ENCODE measurements at regions not wholly inside any gene's neighbourhood (a gene's known extent, or its start where the extent isn't known, plus 50 kb on each side); places are given as distances from the start of the nearest gene placed in this dataset.
A peak's percentile ranks its signal among the peaks of the same experiment; 100 is the strongest.

GRCh38 chr15:37261685-37262084 is 161.3 kb upstream of the MEIS2 start:
- no peak for ATAC-seq

DNA sequence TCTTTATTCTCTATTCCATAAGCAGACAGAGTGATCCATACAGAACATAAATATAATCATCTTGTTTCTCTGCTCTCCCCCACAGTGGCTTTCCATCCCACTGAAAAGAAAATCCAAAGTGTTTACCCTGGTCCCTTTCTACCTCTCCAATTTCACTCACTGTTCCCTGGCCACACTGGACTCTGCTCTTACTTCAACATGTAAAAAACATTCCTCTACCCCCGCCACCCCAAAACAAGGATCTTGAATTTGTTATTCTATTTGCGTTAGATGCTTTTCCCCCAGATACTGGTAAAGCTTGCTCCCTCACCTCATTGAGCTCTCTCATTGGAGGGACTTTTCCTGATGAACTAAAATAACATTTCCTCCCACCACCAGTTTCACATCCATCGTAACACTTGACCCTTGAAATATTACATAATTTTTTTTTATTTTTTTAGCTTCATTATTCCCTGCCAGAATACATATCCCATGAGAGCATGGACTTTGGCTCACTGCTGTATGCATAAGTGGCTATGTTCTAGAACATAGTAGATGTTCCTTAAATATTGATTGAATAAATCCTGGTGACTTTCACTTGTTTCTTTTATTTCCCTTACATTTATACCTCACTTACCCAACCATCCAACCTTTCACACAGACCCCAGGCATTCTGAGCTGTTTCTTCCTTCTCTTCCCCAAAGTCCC is 162.7 kb upstream of the MEIS2 start:
- ATAC-seq: no peak

GRCh38 chr15:37289109-37289765 is 188.9 kb upstream of the MEIS2 start:
- ATAC-seq: no peak

GRCh38 chr15:37291920-37292319 is 191.6 kb upstream of the MEIS2 start:
- ATAC-seq: peak; percentile 8

DNA sequence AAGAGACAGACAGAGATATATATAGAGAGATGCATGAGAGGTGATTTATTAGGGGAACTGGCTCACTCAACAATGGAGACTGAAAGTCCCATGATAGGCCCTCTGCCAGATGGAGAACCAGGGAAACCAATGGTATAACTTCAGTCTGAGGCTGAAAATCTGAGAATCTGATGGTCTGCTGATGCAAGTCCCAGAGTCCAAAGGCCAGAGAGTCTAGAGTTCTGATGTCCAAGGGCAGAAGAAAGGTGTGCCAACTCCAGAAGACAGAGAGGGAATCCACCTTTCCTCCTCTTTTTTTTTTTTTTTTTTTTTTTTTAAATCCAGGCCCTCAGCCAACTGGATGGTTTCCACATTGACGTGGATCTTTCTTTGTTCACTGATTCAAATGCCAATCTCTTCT is 197.9 kb upstream of the MEIS2 start:
- ATAC-seq: no peak

DNA sequence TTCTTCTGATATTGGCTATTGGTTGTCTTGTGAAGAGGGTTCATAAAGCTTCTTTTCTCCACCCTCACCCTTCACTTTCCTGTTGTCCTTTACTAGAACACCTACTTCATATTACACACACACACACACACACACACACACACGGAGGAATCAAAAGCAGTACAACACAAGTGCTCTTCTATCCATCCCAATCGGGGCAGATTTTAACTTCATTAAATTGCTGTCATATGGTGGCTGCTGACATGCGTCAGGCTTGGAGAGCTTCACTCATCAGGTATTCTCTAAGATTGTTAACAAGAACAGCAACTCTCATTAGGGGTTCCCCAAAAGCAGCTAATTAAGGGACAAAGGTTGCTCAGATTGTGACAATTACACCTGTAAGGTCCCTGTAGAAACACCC is 239.1 kb upstream of the MEIS2 start:
- ATAC-seq: no peak

- ATAC-seq: no peak
Observed at GRCh38 chr15:37339856-37340255, 239.5 kb upstream of the MEIS2 start.

DNA sequence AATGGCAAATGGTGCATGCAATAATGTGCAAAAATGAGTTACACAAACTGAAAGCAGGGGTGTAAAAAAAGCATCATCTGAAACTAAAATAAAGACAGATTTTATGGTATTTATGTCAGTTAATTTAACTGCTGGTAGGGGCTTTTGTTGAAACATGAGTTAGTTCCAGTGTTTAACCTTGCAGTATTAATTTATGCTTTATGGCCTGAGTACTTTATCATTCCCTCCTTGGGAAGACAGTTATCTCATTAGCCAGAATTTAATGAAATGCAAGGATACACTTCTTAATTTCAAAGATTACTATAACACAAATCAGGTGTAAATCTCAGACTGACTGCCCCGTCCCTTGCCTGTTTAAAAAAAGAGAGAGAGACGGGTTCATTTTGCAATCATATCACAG is 240.1 kb upstream of the MEIS2 start:
- ATAC-seq: no peak

DNA sequence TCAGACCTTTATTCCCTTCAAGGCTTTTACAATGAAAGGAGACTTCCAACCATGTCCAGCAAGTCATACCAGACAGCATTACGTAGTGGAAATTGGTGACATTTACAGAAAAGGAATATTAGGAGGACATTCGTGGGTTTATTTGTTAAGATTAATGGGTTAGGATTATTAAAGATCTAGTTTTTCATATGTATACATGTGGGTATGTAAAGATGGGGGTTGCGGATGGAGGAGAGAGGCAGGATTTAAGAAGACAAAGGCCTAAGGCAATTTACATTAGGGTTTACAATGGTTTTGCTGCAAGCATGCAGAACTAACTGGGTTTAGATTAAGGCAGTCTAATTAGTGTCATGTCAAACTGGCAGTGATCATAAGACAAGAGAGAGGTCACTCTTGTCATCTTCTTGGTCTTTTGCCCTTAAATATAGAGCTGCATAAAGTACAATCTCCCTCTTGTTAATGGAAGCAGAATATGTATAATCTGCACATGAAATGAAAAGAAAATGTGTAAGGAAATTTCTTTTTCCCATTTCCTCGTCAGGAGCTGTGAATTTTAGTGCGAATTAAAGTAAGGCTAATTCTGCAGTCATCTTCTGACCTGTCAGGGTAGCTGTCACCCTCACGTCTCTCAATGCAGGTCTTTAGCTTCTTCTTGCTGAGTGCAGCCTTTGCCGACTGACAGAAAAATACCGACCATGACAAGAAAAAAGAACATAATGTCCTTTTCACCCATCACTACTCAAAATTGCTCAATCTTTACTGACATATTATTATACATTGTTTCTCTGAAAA is 258.9 kb upstream of the MEIS2 start:
- no peak for ATAC-seq

- no peak for ATAC-seq
Observed at GRCh38 chr15:37359893-37360290, 259.5 kb upstream of the MEIS2 start.

GRCh38 chr15:37360724-37361123 is 260.4 kb upstream of the MEIS2 start:
- ATAC-seq: no peak

- ATAC-seq: no peak
Observed at GRCh38 chr15:37361621-37362020, 261.3 kb upstream of the MEIS2 start.

DNA sequence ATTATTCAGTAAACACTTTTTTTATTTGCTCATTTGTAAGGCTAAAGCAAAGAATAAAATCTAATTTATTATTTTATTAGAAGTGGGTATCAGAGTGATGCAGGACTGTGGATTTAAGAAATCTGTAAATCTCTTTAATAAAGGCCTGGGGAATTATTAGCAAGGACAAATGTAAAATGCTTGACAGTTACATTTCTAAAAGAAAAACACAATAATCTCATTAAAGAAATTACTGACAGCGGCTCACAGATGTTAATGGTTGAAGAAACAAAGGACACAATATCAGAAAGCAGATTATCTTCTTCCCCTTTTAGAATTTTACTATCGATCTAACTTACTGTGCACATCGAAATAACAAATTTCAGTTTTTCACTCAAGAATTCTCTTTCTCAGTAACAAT is 262.1 kb upstream of the MEIS2 start:
- ATAC-seq: no peak

DNA sequence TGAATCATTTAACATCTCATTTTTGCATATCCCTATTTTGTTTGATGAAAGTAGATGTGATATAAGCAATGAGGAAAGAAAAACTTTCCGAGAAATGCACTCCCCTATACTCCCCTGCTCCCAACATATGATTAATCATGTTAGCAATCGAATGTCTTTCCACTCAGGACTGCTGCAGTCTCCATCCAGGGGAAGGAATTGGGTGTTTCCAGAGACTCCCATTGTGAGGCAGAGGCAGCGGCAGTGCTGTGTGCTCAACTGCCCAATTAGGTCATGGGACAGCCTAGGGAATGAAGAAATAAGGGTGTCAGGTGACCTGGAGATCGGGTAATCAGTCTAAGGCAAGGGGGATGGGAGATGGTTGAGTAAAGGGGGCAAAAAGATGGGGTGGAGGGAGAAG is 268.6 kb upstream of the MEIS2 start:
- no peak for ATAC-seq

DNA sequence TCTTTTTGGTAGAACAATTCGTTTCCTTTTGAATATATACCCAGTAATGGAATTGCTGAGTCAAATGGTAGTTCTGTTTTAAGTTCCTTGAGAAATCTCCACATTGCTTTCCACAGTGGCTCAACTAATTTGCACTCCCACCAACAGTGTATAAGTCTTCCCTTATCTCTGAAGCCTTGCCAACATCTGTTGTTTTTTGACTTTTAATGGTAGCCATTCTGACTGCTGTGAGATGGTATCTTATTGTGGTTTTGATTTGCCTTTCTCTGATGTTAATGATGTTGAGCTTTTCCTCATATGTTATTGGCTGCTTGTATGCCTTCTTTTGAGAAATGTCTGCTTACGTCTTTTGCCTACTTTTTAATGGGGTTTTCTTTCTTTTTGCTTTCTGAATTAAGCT is 270.6 kb upstream of the MEIS2 start:
- ATAC-seq: no peak

GRCh38 chr15:37372064-37372463 is 271.7 kb upstream of the MEIS2 start:
- ATAC-seq: no peak

GRCh38 chr15:37375519-37375918 is 275.2 kb upstream of the MEIS2 start:
- ATAC-seq: no peak

DNA sequence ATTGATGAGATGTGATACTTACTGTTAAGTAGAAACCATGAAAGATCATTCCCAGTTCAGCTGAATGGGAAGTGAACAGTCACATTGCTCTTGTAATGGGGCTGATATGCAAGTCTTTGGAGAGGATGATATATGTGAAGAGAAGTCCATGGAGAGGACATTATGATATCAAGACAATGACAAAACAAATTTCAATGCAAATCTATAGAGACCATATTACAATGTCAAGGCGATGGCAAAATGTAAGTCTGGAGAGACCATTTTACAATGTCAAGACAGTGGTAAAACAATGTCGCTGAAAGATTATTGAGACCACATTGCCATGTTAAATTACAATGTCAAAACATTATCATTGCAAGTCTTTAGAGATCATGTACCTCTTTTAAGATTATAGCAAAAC is 277.1 kb upstream of the MEIS2 start:
- ATAC-seq: no peak

- no peak for ATAC-seq
Observed at GRCh38 chr15:37394402-37395099, 294.2 kb upstream of the MEIS2 start.

GRCh38 chr15:37395100-37395468 is 294.7 kb upstream of the MEIS2 start:
- ATAC-seq: no peak

GRCh38 chr15:37397266-37398022 is 297.1 kb upstream of the MEIS2 start:
- no peak for ATAC-seq

GRCh38 chr15:37416103-37416502 is 315.8 kb upstream of the MEIS2 start:
- ATAC-seq: no peak

GRCh38 chr15:37425541-37425940 is 325.2 kb upstream of the MEIS2 start:
- no peak for ATAC-seq

All from esophagus mucosa (tissue), 1 donor.